ENCODE measurements at regions not wholly inside any gene's neighbourhood (a gene's known extent, or its start where the extent isn't known, plus 50 kb on each side); places are given as distances from the start of the nearest gene placed in this dataset.

DNA sequence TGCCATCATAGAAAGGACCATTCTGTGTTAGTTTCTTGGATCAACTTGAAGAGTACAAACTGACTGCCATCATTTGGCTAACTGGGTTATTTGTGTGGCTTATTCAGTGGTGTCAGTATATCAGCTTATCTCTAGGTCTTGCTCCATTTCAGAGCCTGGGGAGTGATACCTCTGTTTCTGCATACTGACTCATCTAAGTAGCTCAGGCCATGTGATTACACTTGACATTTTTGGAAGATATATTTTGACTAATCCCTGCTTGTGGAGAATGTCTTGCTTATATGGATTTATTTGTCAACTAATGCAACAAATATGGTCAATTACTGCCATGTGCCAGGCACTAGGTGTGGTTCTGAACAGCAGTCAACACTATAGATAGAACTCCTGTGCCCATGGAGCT lies 311.7 kb downstream of the YTHDC2 start:
- Histone ChIP-seq H3K4me1 (replicated peaks) (no peaks in the 10 kb centered on the region), H3K9me3 (replicated peaks) (no peaks in the 10 kb centered on the region), H3K4me3 (no peak overlapping the region), H3K36me3 (no peaks in the 10 kb centered on the region), H3K27me3 (replicated peaks) (no peaks in the 10 kb centered on the region), H3K27ac (no peak overlapping the region)
- no peak for DNase-seq (ENCODE audit: low read depth in 1 of 2, low spot score in 2 of 2)

DNA sequence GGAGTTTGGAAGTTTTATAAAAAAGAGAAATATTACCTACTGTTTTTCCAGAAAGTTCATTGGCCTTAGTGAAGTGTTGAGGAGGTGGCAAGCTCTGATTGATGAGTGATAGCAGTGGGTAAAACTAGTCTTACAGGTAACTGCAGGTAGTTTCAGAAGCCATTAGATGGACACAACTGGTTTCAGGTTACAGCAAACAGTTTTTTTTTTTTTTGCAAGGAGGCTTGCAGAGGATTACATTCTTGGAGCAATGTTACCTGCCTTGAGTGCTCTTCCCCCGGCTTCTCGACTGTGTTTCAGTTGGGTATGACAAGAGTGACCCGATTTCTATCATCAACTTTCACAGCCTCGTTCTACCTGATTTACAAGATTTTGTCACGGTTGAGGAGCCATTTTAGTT lies 333.4 kb downstream of the YTHDC2 start:
- DNase-seq (ENCODE audit: low read depth in 1 of 2, low spot score in 2 of 2), result no peak
- Histone ChIP-seq H3K36me3 (no peaks in the 10 kb centered on the region), H3K27me3 (replicated peaks) (no peaks in the 10 kb centered on the region), H3K9me3 (replicated peaks) (no peaks in the 10 kb centered on the region), H3K4me3 (no peak overlapping the region), H3K4me1 (replicated peaks) (no peaks in the 10 kb centered on the region), H3K27ac (no peak overlapping the region)

DNA sequence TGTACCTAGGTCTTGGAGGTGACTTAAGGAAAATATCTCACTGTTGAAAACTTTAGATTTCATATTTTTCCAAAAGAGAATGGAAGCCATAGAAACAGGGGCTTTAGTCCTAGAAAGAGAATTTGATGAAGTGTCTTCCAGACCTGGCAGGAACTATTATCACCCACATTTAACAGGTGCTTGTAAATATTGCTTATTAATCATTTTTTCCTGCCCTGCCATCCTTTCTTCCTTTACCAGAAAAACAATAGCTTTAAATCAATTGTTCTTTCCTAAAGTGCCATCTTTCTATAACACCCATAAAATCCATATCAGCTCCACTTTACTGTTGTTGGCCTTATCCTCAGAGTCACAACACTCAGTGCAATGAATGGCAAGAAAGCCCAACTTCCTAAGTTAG lies 350.9 kb downstream of the YTHDC2 start:
- DNase-seq (ENCODE audit: low read depth in 1 of 2, low spot score in 2 of 2), result no peak
- Histone ChIP-seq H3K9me3 (replicated peaks) (no peaks in the 10 kb centered on the region), H3K4me3 (no peak overlapping the region), H3K36me3 (no peaks in the 10 kb centered on the region), H3K27ac (no peak overlapping the region), H3K4me1 (replicated peaks) (no peaks in the 10 kb centered on the region), H3K27me3 (replicated peaks) (no peaks in the 10 kb centered on the region; the same call in 1 of the 2 replicates)

DNA sequence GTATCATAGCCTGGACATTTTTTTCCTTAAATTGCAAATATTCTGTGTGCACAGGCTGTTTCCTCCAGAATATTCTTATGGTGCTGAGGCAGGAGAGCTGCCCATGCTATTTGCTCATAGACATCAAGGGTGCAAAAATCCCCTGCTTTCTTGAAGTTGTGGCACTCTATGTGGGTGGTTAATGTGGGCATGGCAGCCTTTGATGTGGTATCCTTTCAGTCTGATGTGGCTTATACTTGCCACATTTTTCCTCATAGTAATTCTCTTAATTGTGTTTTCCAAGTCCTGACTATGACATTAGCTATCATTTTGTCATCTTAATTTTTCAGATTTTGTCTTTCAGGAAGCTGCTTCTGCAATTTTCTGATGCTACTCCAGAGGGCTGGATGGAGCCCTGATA lies 353.3 kb downstream of the YTHDC2 start:
- H3K27me3 ChIP-seq (replicated peaks), result no peaks in the 10 kb centered on the region; the same call in 1 of the 2 replicates
- H3K27ac ChIP-seq, result no peak overlapping the region
- H3K36me3 ChIP-seq, result no peaks in the 10 kb centered on the region
- no peak overlapping the region for H3K4me3 ChIP-seq
- H3K4me1 ChIP-seq (replicated peaks), result no peaks in the 10 kb centered on the region
- DNase-seq (ENCODE audit: low read depth in 1 of 2, low spot score in 2 of 2), result no peak
- no peaks in the 10 kb centered on the region for H3K9me3 ChIP-seq (replicated peaks)

GRCh38 chr5:113869611-113870010 lies 356.1 kb downstream of the YTHDC2 start:
- H3K9me3 ChIP-seq (replicated peaks), result no peaks in the 10 kb centered on the region
- DNase-seq (ENCODE audit: low read depth in 1 of 2, low spot score in 2 of 2), result no peak
- no peak overlapping the region for H3K27ac ChIP-seq
- no peak overlapping the region for H3K4me3 ChIP-seq
- no peaks in the 10 kb centered on the region for H3K36me3 ChIP-seq
- H3K27me3 ChIP-seq (replicated peaks), result peaks cover 4% of the 10 kb centered on the region; the same call in 1 of the 2 replicates
- no peaks in the 10 kb centered on the region for H3K4me1 ChIP-seq (replicated peaks)

DNA sequence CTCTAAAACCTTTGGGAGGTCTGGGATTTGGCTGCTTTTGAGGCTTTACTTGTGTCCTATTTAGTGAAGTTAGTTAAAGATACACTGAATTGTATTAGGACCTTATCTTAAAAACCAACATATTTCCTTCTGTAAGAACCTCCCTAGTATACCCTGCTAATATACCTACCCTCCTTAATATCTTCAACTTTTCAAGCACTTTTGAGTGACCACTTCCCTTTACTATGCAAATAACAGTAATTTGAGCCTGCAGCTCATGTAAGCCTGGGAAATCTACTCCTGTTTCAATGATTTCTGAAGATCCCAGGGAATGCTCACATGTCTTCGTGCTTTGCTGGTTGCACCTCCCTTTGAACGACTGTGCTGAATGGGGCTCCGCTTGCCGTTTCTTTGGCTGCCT lies 358.5 kb downstream of the YTHDC2 start:
- Histone ChIP-seq H3K9me3 (replicated peaks) (no peaks in the 10 kb centered on the region), H3K36me3 (no peaks in the 10 kb centered on the region), H3K4me3 (no peak overlapping the region), H3K27me3 (replicated peaks) (peaks cover 4% of the 10 kb centered on the region; the same call in 1 of the 2 replicates), H3K4me1 (replicated peaks) (no peaks in the 10 kb centered on the region), H3K27ac (no peak overlapping the region)
- DNase-seq (ENCODE audit: low read depth in 1 of 2, low spot score in 2 of 2), result no peak

DNA sequence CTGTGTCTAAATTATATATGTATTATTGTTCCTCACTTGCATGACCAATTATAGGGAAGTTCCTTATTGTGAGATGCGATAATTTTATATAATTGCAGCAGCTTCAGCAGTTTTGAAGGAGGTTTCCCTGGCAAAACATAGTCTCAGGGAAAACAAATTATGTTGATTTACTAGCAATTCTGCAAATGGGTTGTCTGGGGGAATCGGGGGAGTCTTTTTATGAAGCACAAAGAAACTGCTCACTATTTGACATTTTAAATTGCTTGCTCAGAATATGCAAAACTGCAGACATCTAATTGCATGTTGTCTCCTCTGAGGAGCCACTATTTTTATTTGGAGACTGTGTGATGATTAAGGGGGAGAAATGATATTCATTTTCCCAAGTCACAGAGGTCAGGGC lies 361.6 kb downstream of the YTHDC2 start:
- Histone ChIP-seq H3K4me1 (replicated peaks) (no peaks in the 10 kb centered on the region), H3K27ac (no peak overlapping the region), H3K27me3 (replicated peaks) (0 out of 2 replicates have a peak, but pooled peaks cover 4% of the 10 kb centered on the region), H3K9me3 (replicated peaks) (no peaks in the 10 kb centered on the region), H3K36me3 (no peaks in the 10 kb centered on the region), H3K4me3 (no peak overlapping the region)
- no peak for DNase-seq (ENCODE audit: low read depth in 1 of 2, low spot score in 2 of 2)

- Histone ChIP-seq H3K9me3 (replicated peaks) (no peaks in the 10 kb centered on the region), H3K36me3 (no peaks in the 10 kb centered on the region), H3K4me3 (no peak overlapping the region), H3K27me3 (replicated peaks) (peaks cover 3% of the 10 kb centered on the region; the same call in 1 of the 2 replicates), H3K4me1 (replicated peaks) (no peaks in the 10 kb centered on the region), H3K27ac (no peak overlapping the region)
- DNase-seq (ENCODE audit: low read depth in 1 of 2, low spot score in 2 of 2), result no peak
These were observed 378.0 kb downstream of the YTHDC2 start for GRCh38 chr5:113891491-113891890.

- no peaks in the 10 kb centered on the region for H3K4me1 ChIP-seq (replicated peaks)
- H3K4me3 ChIP-seq, result no peak overlapping the region
- peaks cover 9% of the 10 kb centered on the region; the same call in 1 of the 2 replicates for H3K27me3 ChIP-seq (replicated peaks)
- no peaks in the 10 kb centered on the region for H3K9me3 ChIP-seq (replicated peaks)
- no peaks in the 10 kb centered on the region for H3K36me3 ChIP-seq
- no peak overlapping the region for H3K27ac ChIP-seq
- no peak for DNase-seq (ENCODE audit: low read depth in 1 of 2, low spot score in 2 of 2)
These were observed 383.3 kb downstream of the YTHDC2 start for GRCh38 chr5:113896789-113897188.

- H3K27ac ChIP-seq, result no peak overlapping the region
These were observed 384.3 kb downstream of the YTHDC2 start for GRCh38 chr5:113897748-113898147.

GRCh38 chr5:113900141-113900540 lies 386.6 kb downstream of the YTHDC2 start:
- Histone ChIP-seq H3K4me1 (replicated peaks) (no peaks in the 10 kb centered on the region), H3K4me3 (no peak overlapping the region), H3K27me3 (replicated peaks) (peaks cover 18% of the 10 kb centered on the region; the same call in 1 of the 2 replicates), H3K9me3 (replicated peaks) (no peaks in the 10 kb centered on the region), H3K27ac (no peak overlapping the region), H3K36me3 (no peaks in the 10 kb centered on the region)
- DNase-seq (ENCODE audit: low read depth in 1 of 2, low spot score in 2 of 2), result no peak

More at GRCh38 chr5:113897748-113898147, 384.3 kb downstream of the YTHDC2 start:
- Histone ChIP-seq H3K9me3 (replicated peaks) (no peaks in the 10 kb centered on the region), H3K27me3 (replicated peaks) (peaks cover 11% of the 10 kb centered on the region; the same call in 1 of the 2 replicates), H3K4me1 (replicated peaks) (no peaks in the 10 kb centered on the region), H3K36me3 (no peaks in the 10 kb centered on the region), H3K4me3 (no peak overlapping the region)
- no peak for DNase-seq (ENCODE audit: low read depth in 1 of 2, low spot score in 2 of 2)

- Histone ChIP-seq H3K4me3 (no peak overlapping the region), H3K36me3 (no peaks in the 10 kb centered on the region), H3K27ac (no peak overlapping the region), H3K27me3 (replicated peaks) (peaks cover 17% of the 10 kb centered on the region; the same call in 1 of the 2 replicates), H3K9me3 (replicated peaks) (no peaks in the 10 kb centered on the region), H3K4me1 (replicated peaks) (no peaks in the 10 kb centered on the region)
- DNase-seq (ENCODE audit: low read depth in 1 of 2, low spot score in 2 of 2), result no peak
These were observed 387.3 kb downstream of the YTHDC2 start for GRCh38 chr5:113900816-113901215.

- no peak overlapping the region for H3K4me3 ChIP-seq
- H3K27ac ChIP-seq, result no peak overlapping the region
- peaks cover 17% of the 10 kb centered on the region; the same call in 1 of the 2 replicates for H3K27me3 ChIP-seq (replicated peaks)
- no peak for DNase-seq (ENCODE audit: low read depth in 1 of 2, low spot score in 2 of 2)
- no peaks in the 10 kb centered on the region for H3K36me3 ChIP-seq
- no peaks in the 10 kb centered on the region for H3K4me1 ChIP-seq (replicated peaks)
- H3K9me3 ChIP-seq (replicated peaks), result no peaks in the 10 kb centered on the region
These were observed 388.2 kb downstream of the YTHDC2 start for GRCh38 chr5:113901718-113902117.

GRCh38 chr5:113902917-113903660 lies 389.6 kb downstream of the YTHDC2 start:
- Histone ChIP-seq H3K36me3 (no peaks in the 10 kb centered on the region), H3K27me3 (replicated peaks) (peaks cover 15% of the 10 kb centered on the region; the same call in 1 of the 2 replicates), H3K4me1 (replicated peaks) (no peaks in the 10 kb centered on the region), H3K4me3 (no peak overlapping the region), H3K9me3 (replicated peaks) (no peaks in the 10 kb centered on the region), H3K27ac (no peak overlapping the region)
- DNase-seq (ENCODE audit: low read depth in 1 of 2, low spot score in 2 of 2), result no peak
